ENCODE measurements at regions not wholly inside any gene's neighbourhood (a gene's known extent, or its start where the extent isn't known, plus 50 kb on each side); places are given as distances from the start of the nearest gene placed in this dataset.

- TF ChIP-seq CTCF (IDR thresholded peaks at IDR 0.05 in 4 of 5, conservative IDR thresholded peaks at IDR 0.05 in 1 of 5): no peak
- TF ChIP-seq POLR2A (IDR thresholded peaks at IDR 0.05): no peak
Observed at GRCh38 chr22:19648419-19648929, 65.8 kb upstream of the SEPTIN5 start.

Data from gastrocnemius medialis (tissue), 4 donors.